Panc1 (cell line): ENCODE measurements at regions not wholly inside any gene's neighbourhood (a gene's known extent, or its start where the extent isn't known, plus 50 kb on each side); places are given as distances from the start of the nearest gene placed in this dataset.

Experiments
- CTCF ChIP-seq: fragments of 450-650 bp; IDR thresholded peaks from 2 replicates; pipeline ENCODE4 v1.5.1; 2017; ENCODE audit warnings: mild to moderate bottlenecking
- POLR2AphosphoS5 ChIP-seq: IDR thresholded peaks from 2 replicates; pipeline ENCODE4 v1.6.1; 2012; ENCODE audit warnings: mild to moderate bottlenecking, low read depth, low read length, moderate library complexity
- REST ChIP-seq, 2 experiments: IDR thresholded peaks; 2 replicates each; pipeline ENCODE4 v1.6.1; 2011 to 2012; ENCODE audit warnings: low read depth in 2 of 2, control low read depth in 1 of 2, low read length in 1 of 2, mild to moderate bottlenecking in 1 of 2, moderate library complexity in 1 of 2; ENCODE audit not compliant: insufficient read depth in 1 of 2
- TCF7L2 ChIP-seq: IDR thresholded peaks from 2 replicates; pipeline ENCODE4 v1.6.1; 2011; ENCODE audit warnings: mild to moderate bottlenecking, low read depth, low read length, inconsistent platforms

GRCh38 chr13:27730191-27730590, 62.1 kb upstream of the GSX1 start:
- TF ChIP-seq CTCF, result no peak
- no peak for TF ChIP-seq REST (IDR thresholded peaks at IDR 0.05; ENCODE audit: insufficient read depth in 1 of 2, low read depth in 2 of 2, low read length in 1 of 2)
- no peak for TF ChIP-seq TCF7L2
- TF ChIP-seq POLR2AphosphoS5, result no peak
